Choroid plexus epithelial cell (primary cell): ENCODE measurements at regions not wholly inside any gene's neighbourhood (a gene's known extent, or its start where the extent isn't known, plus 50 kb on each side); places are given as distances from the start of the nearest gene placed in this dataset.
"Not testable (repeated sequence)": the region's sequence is repeated elsewhere in the genome, so short reads cannot be mapped to it uniquely, and the experiment has no call there.

Experiments used
- DNase-seq: peaks from one replicate; pipeline ENCODE4 v3.0.0-alpha.2; 2010; ENCODE audit warnings: low read depth
- H3K4me3 ChIP-seq: 2 replicates; pipeline ENCODE4 v1.5.1; 2011; ENCODE audit warnings: low read depth, mild to moderate bottlenecking, control low read depth, low read length, moderate library complexity
- CTCF ChIP-seq: conservative IDR thresholded peaks from 2 replicates; pipeline ENCODE4 v1.5.1; 2011; ENCODE audit warnings: low read depth, mild to moderate bottlenecking, control low read depth, inconsistent platforms, low read length, moderate library complexity

GRCh38 chr6:93859971-93860370 lies 440.6 kb upstream of the EPHA7 start:
- H3K4me3 ChIP-seq: no peak overlapping the region
- no peak for DNase-seq
- TF ChIP-seq CTCF: no peak

- no peak for DNase-seq
- no peak for TF ChIP-seq CTCF
- H3K4me3 ChIP-seq: no peak overlapping the region
Measured at GRCh38 chr6:93858213-93858612, 438.9 kb upstream of the EPHA7 start.

- peak; percentile 81 for DNase-seq
- no peak for TF ChIP-seq CTCF
- no peak overlapping the region for H3K4me3 ChIP-seq
Measured at GRCh38 chr6:93849857-93850256, 430.5 kb upstream of the EPHA7 start.

- no peak for DNase-seq
- TF ChIP-seq CTCF: no peak
- H3K4me3 ChIP-seq: no peak overlapping the region
Measured at GRCh38 chr6:93848031-93848742, 428.8 kb upstream of the EPHA7 start.

- no peak overlapping the region for H3K4me3 ChIP-seq
- no peak for TF ChIP-seq CTCF
- no peak for DNase-seq
Measured at GRCh38 chr6:93842178-93842577, 422.8 kb upstream of the EPHA7 start.

- DNase-seq, H3K4me3 ChIP-seq: not testable (repeated sequence)
Measured at GRCh38 chr6:93835451-93836145, 416.2 kb upstream of the EPHA7 start.

- H3K4me3 ChIP-seq, DNase-seq: not testable (repeated sequence)
Measured at GRCh38 chr6:93835026-93835425, 415.7 kb upstream of the EPHA7 start.

GRCh38 chr6:93833326-93833725 lies 414.0 kb upstream of the EPHA7 start:
- not testable (repeated sequence) for DNase-seq, H3K4me3 ChIP-seq

GRCh38 chr6:93829757-93830156 lies 410.4 kb upstream of the EPHA7 start:
- H3K4me3 ChIP-seq, DNase-seq: not testable (repeated sequence)
